Activated naive CD4-positive, alpha-beta T cell treated with anti-CD3 and anti-CD28 coated beads, Interleukin-2, amount 50 U/mL, for 24 hours (primary cell): ENCODE measurements at regions not wholly inside any gene's neighbourhood (a gene's known extent, or its start where the extent isn't known, plus 50 kb on each side); places are given as distances from the start of the nearest gene placed in this dataset.

Source experiments
- H3K27ac Mint-ChIP-seq: one replicate; pipeline ENCODE4 v1.8.0; 2021; ENCODE audit warnings: mild to moderate bottlenecking, mixed read lengths
- H3K27me3 Mint-ChIP-seq: one replicate; pipeline ENCODE4 v1.8.0; 2021; ENCODE audit warnings: mixed read lengths
- H3K36me3 Mint-ChIP-seq: one replicate; pipeline ENCODE4 v1.8.0; 2021; ENCODE audit warnings: mixed read lengths
- H3K4me1 Mint-ChIP-seq: one replicate; pipeline ENCODE4 v1.8.0; 2021; ENCODE audit warnings: mixed read lengths
- H3K4me3 Mint-ChIP-seq: one replicate; pipeline ENCODE4 v1.8.0; 2021; ENCODE audit warnings: mild to moderate bottlenecking, mixed read lengths
- H3K9me3 Mint-ChIP-seq: one replicate; pipeline ENCODE4 v1.8.0; 2021; ENCODE audit warnings: mixed read lengths

GRCh38 chr6:169156108-169156792 is 97.4 kb downstream of the THBS2 start:
- Mint-ChIP-seq H3K4me3 (no peak overlapping the region), H3K27ac (no peak overlapping the region), H3K36me3 (no peaks in the 10 kb centered on the region), H3K9me3 (no peaks in the 10 kb centered on the region), H3K4me1 (no peaks in the 10 kb centered on the region), H3K27me3 (peaks cover 6% of the 10 kb centered on the region)

GRCh38 chr6:169155481-169155880 is 98.2 kb downstream of the THBS2 start:
- H3K4me3 Mint-ChIP-seq = no peak overlapping the region
- no peaks in the 10 kb centered on the region for H3K9me3 Mint-ChIP-seq
- H3K27ac Mint-ChIP-seq = no peak overlapping the region
- H3K27me3 Mint-ChIP-seq = peaks cover 6% of the 10 kb centered on the region
- no peaks in the 10 kb centered on the region for H3K4me1 Mint-ChIP-seq
- H3K36me3 Mint-ChIP-seq = no peaks in the 10 kb centered on the region

GRCh38 chr6:169153401-169153800 is 100.2 kb downstream of the THBS2 start:
- Mint-ChIP-seq H3K4me1 (no peaks in the 10 kb centered on the region), H3K27me3 (peaks cover 6% of the 10 kb centered on the region), H3K9me3 (peaks cover 10% of the 10 kb centered on the region), H3K36me3 (no peaks in the 10 kb centered on the region), H3K27ac (no peak overlapping the region), H3K4me3 (no peak overlapping the region)

GRCh38 chr6:169146521-169146920 is 107.1 kb downstream of the THBS2 start:
- Mint-ChIP-seq H3K4me3 (no peak overlapping the region), H3K9me3 (peaks cover 10% of the 10 kb centered on the region), H3K27ac (no peak overlapping the region), H3K36me3 (no peaks in the 10 kb centered on the region), H3K27me3 (peaks cover 10% of the 10 kb centered on the region), H3K4me1 (no peaks in the 10 kb centered on the region)

- Mint-ChIP-seq H3K4me1 (no peaks in the 10 kb centered on the region), H3K4me3 (no peak overlapping the region), H3K9me3 (peaks cover 10% of the 10 kb centered on the region), H3K36me3 (no peaks in the 10 kb centered on the region), H3K27me3 (peaks cover 10% of the 10 kb centered on the region), H3K27ac (no peak overlapping the region)
These were observed 107.6 kb downstream of the THBS2 start for GRCh38 chr6:169145991-169146501.

- Mint-ChIP-seq H3K27me3 (peaks cover 10% of the 10 kb centered on the region), H3K36me3 (no peaks in the 10 kb centered on the region), H3K4me1 (no peaks in the 10 kb centered on the region), H3K4me3 (no peak overlapping the region), H3K9me3 (peaks cover 10% of the 10 kb centered on the region), H3K27ac (no peak overlapping the region)
These were observed 108.2 kb downstream of the THBS2 start for GRCh38 chr6:169145496-169145895.

- Mint-ChIP-seq H3K4me3 (no peak overlapping the region), H3K27ac (no peak overlapping the region), H3K27me3 (peaks cover 10% of the 10 kb centered on the region), H3K9me3 (no peaks in the 10 kb centered on the region), H3K4me1 (no peaks in the 10 kb centered on the region), H3K36me3 (no peaks in the 10 kb centered on the region)
These were observed 109.3 kb downstream of the THBS2 start for GRCh38 chr6:169144356-169144755.

GRCh38 chr6:169142538-169142844 is 111.2 kb downstream of the THBS2 start:
- H3K9me3 Mint-ChIP-seq = no peaks in the 10 kb centered on the region
- no peak overlapping the region for H3K27ac Mint-ChIP-seq
- peaks cover 10% of the 10 kb centered on the region for H3K27me3 Mint-ChIP-seq
- no peaks in the 10 kb centered on the region for H3K36me3 Mint-ChIP-seq
- no peak overlapping the region for H3K4me3 Mint-ChIP-seq
- no peaks in the 10 kb centered on the region for H3K4me1 Mint-ChIP-seq

GRCh38 chr6:169141671-169142537 is 111.7 kb downstream of the THBS2 start:
- no peaks in the 10 kb centered on the region for H3K36me3 Mint-ChIP-seq
- peaks cover 9% of the 10 kb centered on the region for H3K27me3 Mint-ChIP-seq
- H3K4me3 Mint-ChIP-seq = no peak overlapping the region
- H3K9me3 Mint-ChIP-seq = no peaks in the 10 kb centered on the region
- no peaks in the 10 kb centered on the region for H3K4me1 Mint-ChIP-seq
- no peak overlapping the region for H3K27ac Mint-ChIP-seq

GRCh38 chr6:169140986-169141495 is 112.6 kb downstream of the THBS2 start:
- Mint-ChIP-seq H3K9me3 (no peaks in the 10 kb centered on the region), H3K4me3 (no peak overlapping the region), H3K36me3 (no peaks in the 10 kb centered on the region), H3K27ac (no peak overlapping the region), H3K27me3 (peaks cover 6% of the 10 kb centered on the region), H3K4me1 (no peaks in the 10 kb centered on the region)

GRCh38 chr6:169139179-169139971 is 114.3 kb downstream of the THBS2 start:
- Mint-ChIP-seq H3K4me1 (no peaks in the 10 kb centered on the region), H3K36me3 (no peaks in the 10 kb centered on the region), H3K4me3 (no peak overlapping the region), H3K9me3 (peaks cover 2% of the 10 kb centered on the region), H3K27me3 (peaks cover 3% of the 10 kb centered on the region), H3K27ac (no peak overlapping the region)

- H3K4me1 Mint-ChIP-seq = no peaks in the 10 kb centered on the region
- peaks cover 4% of the 10 kb centered on the region for H3K27me3 Mint-ChIP-seq
- no peaks in the 10 kb centered on the region for H3K36me3 Mint-ChIP-seq
- no peak overlapping the region for H3K27ac Mint-ChIP-seq
- peaks cover 11% of the 10 kb centered on the region for H3K9me3 Mint-ChIP-seq
- no peak overlapping the region for H3K4me3 Mint-ChIP-seq
These were observed 121.2 kb downstream of the THBS2 start for GRCh38 chr6:169132352-169132940.

GRCh38 chr6:169131390-169131789 is 122.3 kb downstream of the THBS2 start:
- Mint-ChIP-seq H3K36me3 (no peaks in the 10 kb centered on the region), H3K27ac (no peak overlapping the region), H3K9me3 (peaks cover 11% of the 10 kb centered on the region), H3K4me1 (no peaks in the 10 kb centered on the region), H3K4me3 (no peak overlapping the region), H3K27me3 (peaks cover 4% of the 10 kb centered on the region)

GRCh38 chr6:169130113-169130512 is 123.5 kb downstream of the THBS2 start:
- H3K4me3 Mint-ChIP-seq = no peak overlapping the region
- peaks cover 4% of the 10 kb centered on the region for H3K27me3 Mint-ChIP-seq
- no peaks in the 10 kb centered on the region for H3K4me1 Mint-ChIP-seq
- no peak overlapping the region for H3K27ac Mint-ChIP-seq
- no peaks in the 10 kb centered on the region for H3K36me3 Mint-ChIP-seq
- peaks cover 11% of the 10 kb centered on the region for H3K9me3 Mint-ChIP-seq

- Mint-ChIP-seq H3K4me3 (no peak overlapping the region), H3K27ac (no peak overlapping the region), H3K27me3 (no peaks in the 10 kb centered on the region), H3K9me3 (no peaks in the 10 kb centered on the region), H3K4me1 (no peaks in the 10 kb centered on the region), H3K36me3 (no peaks in the 10 kb centered on the region)
These were observed 132.6 kb downstream of the THBS2 start for GRCh38 chr6:169121013-169121412.
